ENCODE measurements at regions not wholly inside any gene's neighbourhood (a gene's known extent, or its start where the extent isn't known, plus 50 kb on each side); places are given as distances from the start of the nearest gene placed in this dataset.
A peak's percentile ranks its signal among the peaks of the same experiment; 100 is the strongest.

- DNase-seq: peak; percentile 61
These were observed 86.4 kb downstream of the FOXL1 start for GRCh38 chr16:86664522-86665318.

DNA sequence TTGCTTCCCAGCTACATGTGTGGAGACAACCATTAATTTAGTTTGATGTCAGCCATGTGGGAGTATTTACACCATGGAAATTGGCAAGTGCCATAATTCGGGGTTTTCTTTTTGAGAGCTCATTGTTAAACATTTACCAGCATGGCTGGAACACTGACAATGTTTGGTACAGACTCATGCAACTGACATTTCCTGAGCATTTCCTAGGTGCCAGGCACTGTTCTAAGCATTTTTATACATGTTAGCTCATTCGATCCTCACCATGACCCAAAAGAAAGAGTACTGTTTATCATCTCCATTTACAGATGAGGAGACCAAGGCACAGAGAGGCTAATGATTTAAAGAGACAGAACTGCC, 86.9 kb downstream of the FOXL1 start:
- DNase-seq: no peak

- no peak for DNase-seq
These were observed 87.6 kb downstream of the FOXL1 start for GRCh38 chr16:86665929-86666328.

GRCh38 chr16:86667035-86667434, 88.7 kb downstream of the FOXL1 start:
- no peak for DNase-seq

GRCh38 chr16:86668136-86668910, 90.0 kb downstream of the FOXL1 start:
- no peak for DNase-seq

DNA sequence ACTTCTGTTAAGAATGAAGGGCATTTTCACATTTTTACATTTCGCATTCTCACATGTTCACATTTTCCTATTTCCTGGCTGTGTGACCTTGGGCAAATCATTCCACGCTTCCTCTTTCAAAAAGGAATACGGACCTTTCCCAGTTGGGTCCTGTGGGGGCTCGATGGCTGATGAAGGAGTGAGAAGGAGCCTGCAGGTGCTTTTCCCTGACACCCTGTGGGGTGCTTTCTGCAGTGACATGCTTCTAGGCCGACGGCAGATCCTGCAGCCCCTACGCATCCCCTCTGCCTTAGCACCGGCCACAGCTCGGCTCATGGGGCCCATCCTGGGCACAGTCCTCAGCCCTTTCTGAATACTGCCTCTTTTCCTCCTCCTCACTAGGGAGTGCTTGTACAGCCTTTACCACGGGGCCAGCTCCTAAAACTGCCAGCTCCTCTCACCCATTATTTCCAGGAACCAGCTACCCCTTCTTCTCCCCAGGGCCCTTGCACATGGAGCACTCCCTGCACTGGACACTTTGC, 91.0 kb downstream of the FOXL1 start:
- DNase-seq: no peak

- no peak for DNase-seq
These were observed 91.8 kb downstream of the FOXL1 start for GRCh38 chr16:86669937-86670749.

- no peak for DNase-seq
These were observed 92.4 kb downstream of the FOXL1 start for GRCh38 chr16:86670750-86671234.

DNA sequence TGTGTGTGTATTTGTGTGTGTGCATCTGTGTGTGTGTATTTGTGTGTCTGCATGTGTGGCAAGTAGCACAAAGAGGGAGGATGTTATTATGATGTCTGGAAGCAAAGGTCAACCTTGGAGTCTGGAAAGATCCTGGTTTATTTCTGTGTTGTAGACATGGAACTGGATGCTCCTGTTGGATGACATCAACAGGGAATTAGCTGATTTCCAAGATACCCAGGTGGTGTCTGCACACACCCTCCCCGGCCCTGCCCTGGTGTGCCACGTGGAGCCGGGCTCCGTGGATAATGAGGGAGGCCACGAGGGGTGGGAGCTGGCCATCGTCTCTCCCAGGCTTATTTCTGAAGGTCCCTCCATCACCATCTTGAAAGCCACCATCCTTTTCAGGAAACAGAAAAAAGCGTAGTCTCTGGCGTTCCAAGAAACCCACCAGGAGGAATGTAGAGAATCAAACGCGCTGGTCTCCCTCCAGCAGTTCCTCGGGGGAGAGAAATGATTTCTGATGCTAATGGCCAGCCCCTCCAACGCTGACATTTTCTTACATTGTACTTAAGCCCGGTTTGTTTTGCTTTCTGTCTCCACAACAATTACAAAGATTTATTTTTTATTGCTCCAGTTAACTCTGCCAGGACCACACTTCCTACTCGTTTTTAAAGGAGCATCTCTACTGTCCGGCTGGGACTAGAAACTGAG, 93.3 kb downstream of the FOXL1 start:
- no peak for DNase-seq

DNA sequence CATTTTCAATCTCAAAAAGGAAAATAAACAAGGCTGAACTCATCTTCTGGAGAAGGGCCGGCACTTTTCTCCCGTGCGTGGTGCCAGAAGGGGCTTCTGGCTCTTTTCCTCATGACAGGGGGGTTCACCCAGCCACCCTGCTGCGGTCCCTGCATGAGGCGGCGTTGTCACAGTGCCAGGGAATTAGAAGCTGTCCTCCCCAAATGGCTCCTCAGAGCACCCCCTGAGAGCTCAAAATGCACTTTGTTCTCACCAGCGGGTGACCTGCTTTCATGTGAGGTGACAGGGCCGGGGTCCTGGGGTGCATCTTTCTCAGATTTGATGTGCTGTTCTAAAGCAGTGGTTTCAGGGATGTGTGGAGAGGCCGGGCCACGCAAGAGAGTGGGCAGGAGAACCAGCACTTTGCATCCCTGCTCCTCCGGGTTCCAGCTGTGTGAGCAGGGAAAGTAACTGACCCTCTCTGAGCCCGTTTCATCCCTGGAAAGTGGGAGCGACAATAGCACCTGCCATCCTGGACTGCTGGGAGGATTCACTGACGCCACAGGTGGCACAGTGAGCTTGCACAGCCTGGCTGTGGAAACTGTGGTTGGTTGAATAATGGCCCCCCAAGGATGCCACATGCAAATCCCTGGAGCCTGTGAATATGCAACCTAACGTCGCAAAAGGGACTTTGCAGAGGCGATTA, 94.0 kb downstream of the FOXL1 start:
- DNase-seq: no peak

GRCh38 chr16:86673090-86673955, 95.0 kb downstream of the FOXL1 start:
- DNase-seq: no peak

DNA sequence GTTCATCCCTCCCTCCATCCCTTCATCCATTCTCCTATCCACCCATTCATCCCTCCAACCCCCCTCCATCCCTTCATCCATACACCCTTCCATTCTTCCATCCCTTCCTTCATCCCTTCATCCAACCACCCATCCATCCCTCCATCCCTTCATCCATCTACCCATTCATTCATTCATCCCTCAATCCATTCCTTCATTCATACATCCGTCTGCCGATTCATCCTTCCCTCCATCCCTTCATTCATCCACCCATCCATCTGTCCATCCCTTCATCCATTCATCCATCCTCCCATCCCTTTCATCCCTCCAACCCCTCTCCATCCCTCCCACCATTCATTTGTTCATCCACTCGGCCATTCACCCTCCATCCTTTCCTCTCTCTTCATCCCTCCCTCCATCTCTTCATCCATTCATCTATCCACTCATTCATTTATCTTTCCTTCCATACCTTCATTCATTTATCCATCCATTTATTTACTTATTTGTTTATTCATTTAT, 95.7 kb downstream of the FOXL1 start:
- DNase-seq: no peak

DNA sequence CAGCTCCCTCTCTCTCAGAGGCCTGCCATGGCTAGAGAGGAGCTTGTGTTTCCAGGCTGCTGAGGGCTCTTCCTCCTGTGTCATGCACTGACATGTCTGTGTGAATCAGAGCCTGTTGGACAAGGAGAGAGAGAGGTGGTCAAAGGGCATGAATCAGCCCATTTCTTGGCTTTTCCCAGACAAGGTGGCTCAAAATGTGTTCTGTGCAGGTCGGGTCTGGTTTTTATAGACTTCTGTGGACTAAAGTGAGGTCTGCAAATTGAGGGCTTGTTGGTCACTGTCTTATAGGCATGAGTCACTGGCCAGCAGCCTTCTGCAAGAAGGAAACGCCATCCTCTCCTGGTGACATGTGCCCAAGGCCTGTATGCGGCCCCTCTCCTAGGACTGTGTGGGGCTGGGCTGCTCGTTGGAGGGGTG, 97.9 kb downstream of the FOXL1 start:
- DNase-seq: no peak

DNA sequence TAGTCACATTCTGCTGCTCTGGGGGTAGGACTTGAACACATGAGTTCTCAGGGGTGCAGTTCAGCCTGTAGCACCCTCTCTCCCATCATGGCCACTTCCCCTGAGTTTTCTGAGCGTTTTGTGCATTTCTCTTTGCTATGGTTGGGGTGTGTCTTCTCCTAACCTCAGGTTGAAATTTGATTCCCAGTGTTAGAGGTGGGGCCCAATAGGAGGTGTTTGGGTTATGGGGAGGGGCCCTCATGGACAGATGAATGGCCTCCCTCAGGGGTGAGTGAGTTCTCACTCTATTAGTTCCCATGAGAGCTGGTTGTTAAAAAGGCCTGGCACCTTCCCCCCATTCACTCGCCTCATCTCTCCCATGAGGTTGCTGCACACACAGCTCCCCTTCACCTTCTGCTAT, 101.1 kb downstream of the FOXL1 start:
- DNase-seq: no peak

GRCh38 chr16:86680162-86680561, 101.8 kb downstream of the FOXL1 start:
- no peak for DNase-seq

DNA sequence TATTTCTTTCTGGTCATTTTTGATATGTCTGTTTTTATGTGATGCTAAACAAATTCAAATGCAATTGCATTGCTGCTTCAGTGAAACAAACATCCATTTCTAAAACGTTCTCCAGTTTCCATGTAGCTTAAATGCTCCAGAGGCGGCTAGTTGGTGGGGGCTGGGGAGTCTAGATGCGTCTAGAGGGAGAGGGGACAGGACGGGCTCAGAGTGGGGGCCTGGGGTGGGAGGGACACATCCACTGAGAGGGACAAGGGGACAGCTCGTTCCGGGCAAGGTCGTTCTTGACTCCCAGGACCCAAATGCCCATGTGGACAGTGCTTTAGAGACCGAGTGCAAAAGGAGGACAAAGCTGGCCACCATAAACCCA, 102.3 kb downstream of the FOXL1 start:
- DNase-seq: no peak

DNA sequence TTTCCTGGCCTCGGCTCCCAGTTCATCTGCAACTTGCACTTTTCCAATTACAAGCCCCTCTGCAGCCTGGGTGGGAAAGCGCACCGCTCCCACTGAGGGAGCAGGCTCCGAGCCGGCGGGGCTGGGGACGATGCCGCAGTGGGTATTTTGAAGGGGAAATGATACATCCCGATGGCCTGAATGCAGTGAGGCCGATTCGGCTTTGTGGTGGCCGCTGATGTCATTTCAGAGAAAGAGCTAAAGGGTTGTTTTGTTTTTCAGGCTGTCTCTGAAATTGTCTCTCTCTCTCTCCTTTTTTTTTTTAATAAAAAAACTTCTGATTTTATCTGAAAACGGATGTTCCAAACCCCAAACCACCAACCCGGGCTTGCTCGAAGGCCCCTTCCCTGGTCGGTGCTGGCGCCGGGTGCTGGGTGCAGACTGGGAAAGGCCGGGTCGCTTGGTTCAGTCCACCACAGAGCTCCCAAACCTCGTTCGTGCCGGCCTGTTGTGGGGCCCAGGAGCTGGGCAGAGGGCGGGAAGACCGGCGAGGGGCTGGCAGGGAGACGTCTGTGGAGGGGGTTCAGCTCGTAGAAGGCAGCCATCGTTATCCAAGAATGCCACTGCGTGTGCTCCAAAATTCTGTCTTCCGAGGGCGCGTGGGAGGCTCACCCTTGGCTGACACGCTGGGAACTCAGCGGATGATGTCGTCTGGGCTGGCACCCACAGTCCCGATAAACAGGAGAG, 102.8 kb downstream of the FOXL1 start:
- DNase-seq: no peak

- DNase-seq: no peak
These were observed 103.4 kb downstream of the FOXL1 start for GRCh38 chr16:86681757-86682106.

DNA sequence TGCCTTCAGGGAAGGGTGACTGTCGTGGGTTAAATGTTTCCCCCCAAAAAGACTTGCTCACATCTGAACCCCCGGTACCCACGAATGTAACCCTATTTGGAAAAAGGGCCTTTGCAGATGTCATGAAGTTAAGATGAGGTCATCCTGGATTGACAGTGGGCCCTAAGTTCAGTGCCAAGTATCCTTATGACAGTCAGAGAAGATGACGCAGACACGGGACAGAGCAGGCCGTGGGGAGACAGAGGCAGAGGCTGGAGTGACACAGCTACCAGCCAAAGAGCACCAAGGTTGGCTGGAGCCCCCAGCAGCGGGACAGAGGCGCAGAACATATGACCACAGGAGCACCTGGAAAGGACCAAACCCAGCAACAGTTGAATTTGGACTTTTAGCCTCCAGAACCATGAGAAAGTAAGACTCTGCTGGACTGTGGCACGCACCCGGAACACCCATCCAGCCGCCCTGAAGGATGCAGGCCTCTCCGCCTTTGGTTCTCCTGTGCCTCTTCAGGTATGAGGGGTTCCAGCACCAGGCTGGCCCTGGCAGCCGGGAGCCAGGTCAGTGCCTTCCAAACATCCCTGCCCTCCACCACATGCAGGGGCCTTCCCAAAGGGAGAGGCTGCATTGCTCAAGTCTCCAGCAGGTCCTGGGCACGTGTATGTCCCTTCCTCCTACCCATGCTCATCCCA, 104.0 kb downstream of the FOXL1 start:
- no peak for DNase-seq

Data from suppressor macrophage treated with lipopolysaccharide for 4 hours (primary cell).